MG63 (cell line): ENCODE measurements at regions not wholly inside any gene's neighbourhood (a gene's known extent, or its start where the extent isn't known, plus 50 kb on each side); places are given as distances from the start of the nearest gene placed in this dataset.
"Not testable (repeated sequence)": the region's sequence is repeated elsewhere in the genome, so short reads cannot be mapped to it uniquely, and the experiment has no call there.

ENCODE experiments used
- DNase-seq: peaks from one replicate; pipeline ENCODE4 v3.0.0-alpha.2; 2020
- H3K27me3 ChIP-seq: fragments of 250-450 bp; sonication (Bioruptor Pico); 2 replicates; pipeline ENCODE4 v1.5.1; 2020; ENCODE audit warnings: mild to moderate bottlenecking, moderate library complexity
- H3K36me3 ChIP-seq: fragments of 250-450 bp; sonication (Bioruptor Pico); 2 replicates; pipeline ENCODE4 v1.5.1; 2020; ENCODE audit warnings: mild to moderate bottlenecking, moderate library complexity
- H3K4me3 ChIP-seq: fragments of 250-450 bp; sonication (Bioruptor Pico); 2 replicates; pipeline ENCODE4 v1.5.1; 2020; ENCODE audit warnings: mild to moderate bottlenecking, moderate library complexity
- H3K9me3 ChIP-seq: fragments of 250-450 bp; sonication (Bioruptor Pico); 2 replicates; pipeline ENCODE4 v1.5.1; 2020; ENCODE audit warnings: mild to moderate bottlenecking, moderate library complexity

DNA sequence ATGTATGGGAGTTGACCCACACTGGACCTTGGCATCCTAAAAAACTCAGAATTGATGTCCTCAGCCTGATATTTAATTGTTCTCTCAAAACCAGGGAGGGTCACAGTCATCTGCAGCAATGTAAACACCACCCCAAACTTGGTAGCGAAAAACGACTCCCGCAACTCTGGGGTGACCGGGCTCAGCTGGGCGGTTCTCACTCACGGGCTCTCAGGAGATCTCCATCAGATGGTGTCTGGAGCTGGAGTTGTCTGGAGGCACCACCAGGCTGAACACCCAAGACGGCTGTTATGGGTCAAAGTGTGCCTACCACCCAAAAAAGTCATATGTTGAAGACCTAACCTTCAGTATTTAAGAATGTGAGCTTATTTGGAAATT, 50.9 kb upstream of the NXT1 start:
- no peak overlapping the region for H3K4me3 ChIP-seq
- no peaks in the 10 kb centered on the region for H3K36me3 ChIP-seq
- H3K9me3 ChIP-seq = no peaks in the 10 kb centered on the region
- DNase-seq = no peak
- H3K27me3 ChIP-seq = no peaks in the 10 kb centered on the region

DNA sequence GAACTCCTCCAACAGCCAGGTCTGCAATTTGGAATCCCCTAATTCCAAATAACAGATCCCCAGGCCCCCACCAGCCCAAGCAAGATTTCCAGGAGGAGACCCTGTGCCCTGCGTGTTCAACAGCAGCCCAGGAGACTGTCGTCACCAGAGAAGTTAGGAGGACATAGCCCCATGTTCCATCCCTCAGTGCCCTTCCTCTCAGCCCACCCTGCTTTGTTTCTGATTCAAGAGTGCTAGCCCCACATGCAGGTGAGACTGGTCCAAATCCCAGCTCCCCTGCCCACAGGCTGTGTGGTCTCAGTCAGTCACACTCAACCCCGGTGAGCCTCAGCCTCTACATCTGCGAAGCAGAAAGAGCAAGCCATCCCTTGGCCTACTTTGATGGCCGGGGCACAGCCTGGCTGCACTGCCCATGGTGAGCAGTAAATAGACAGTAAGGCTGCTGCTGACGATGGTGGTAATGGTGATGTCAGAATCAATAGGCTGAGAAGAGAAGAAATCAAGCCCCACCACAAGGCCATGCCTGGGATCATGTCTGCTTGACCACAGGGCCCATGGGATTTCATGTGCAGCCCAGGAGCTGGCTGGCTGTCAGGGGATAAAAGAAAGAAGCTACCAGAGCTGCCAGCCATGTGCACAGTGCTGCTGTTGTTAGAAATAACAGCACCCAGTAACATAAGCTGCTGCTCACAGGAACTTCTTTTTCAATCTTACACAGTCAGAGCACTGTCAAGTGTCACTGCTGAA, 51.5 kb upstream of the NXT1 start:
- Histone ChIP-seq H3K9me3 (no peaks in the 10 kb centered on the region), H3K27me3 (no peaks in the 10 kb centered on the region), H3K36me3 (no peaks in the 10 kb centered on the region), H3K4me3 (no peak overlapping the region)
- no peak for DNase-seq

DNA sequence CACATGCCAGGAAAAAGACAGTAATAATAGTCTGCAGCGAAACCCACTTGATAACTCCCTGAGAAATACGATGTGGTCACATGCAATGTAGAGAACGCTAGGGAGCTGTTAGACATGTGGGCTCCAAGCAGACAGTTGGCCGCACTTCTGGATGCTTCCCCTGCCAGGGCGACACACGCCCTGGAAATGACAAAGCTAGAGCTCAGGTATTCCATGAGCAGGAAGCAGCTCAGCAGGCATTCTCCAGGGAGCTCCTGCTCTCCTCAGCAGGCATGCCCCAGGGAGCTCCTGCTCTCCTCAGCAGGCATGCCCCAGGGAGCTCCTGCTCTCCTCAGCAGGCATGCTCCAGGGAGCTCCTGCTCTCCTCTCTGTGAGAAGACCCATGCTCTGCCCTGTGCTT, 52.4 kb upstream of the NXT1 start:
- DNase-seq = no peak
- Histone ChIP-seq H3K27me3 (no peaks in the 10 kb centered on the region), H3K9me3 (no peaks in the 10 kb centered on the region), H3K36me3 (no peaks in the 10 kb centered on the region), H3K4me3 (no peak overlapping the region)

GRCh38 chr20:23296841-23297701, 53.5 kb upstream of the NXT1 start:
- DNase-seq = no peak
- Histone ChIP-seq H3K9me3 (no peaks in the 10 kb centered on the region), H3K4me3 (no peak overlapping the region), H3K36me3 (no peaks in the 10 kb centered on the region), H3K27me3 (no peaks in the 10 kb centered on the region)

DNA sequence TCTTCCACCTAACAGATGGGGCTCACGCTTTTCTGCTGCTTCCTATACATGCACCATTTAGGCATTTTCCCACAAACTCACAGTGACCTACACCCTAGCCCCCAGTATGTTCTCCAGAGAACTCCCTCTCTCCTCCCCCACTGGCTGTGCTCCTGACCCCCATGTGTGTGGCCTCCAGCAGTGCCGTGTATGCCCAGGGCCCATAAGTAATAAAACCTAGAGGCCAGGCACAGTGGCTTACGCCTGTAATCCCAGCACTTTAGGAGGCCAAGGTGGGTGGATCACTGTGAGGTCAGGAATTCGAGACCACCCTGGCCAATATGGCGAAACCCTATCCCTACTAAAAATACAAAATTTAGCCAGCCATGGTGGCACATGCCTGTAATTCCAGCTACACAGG, 54.7 kb upstream of the NXT1 start:
- no peak overlapping the region for H3K4me3 ChIP-seq
- no peak for DNase-seq
- no peaks in the 10 kb centered on the region for H3K36me3 ChIP-seq
- H3K27me3 ChIP-seq = no peaks in the 10 kb centered on the region
- H3K9me3 ChIP-seq = no peaks in the 10 kb centered on the region

GRCh38 chr20:23294671-23295070, 55.9 kb upstream of the NXT1 start:
- no peaks in the 10 kb centered on the region for H3K9me3 ChIP-seq
- H3K36me3 ChIP-seq = no peaks in the 10 kb centered on the region
- DNase-seq = no peak
- no peaks in the 10 kb centered on the region for H3K27me3 ChIP-seq
- no peak overlapping the region for H3K4me3 ChIP-seq

GRCh38 chr20:23294166-23294565, 56.4 kb upstream of the NXT1 start:
- Histone ChIP-seq H3K27me3 (no peaks in the 10 kb centered on the region), H3K4me3 (no peak overlapping the region), H3K36me3 (no peaks in the 10 kb centered on the region), H3K9me3 (no peaks in the 10 kb centered on the region)
- DNase-seq = no peak

- Histone ChIP-seq H3K4me3 (no peak overlapping the region), H3K36me3 (no peaks in the 10 kb centered on the region), H3K9me3 (no peaks in the 10 kb centered on the region), H3K27me3 (no peaks in the 10 kb centered on the region)
- DNase-seq = no peak
Observed at GRCh38 chr20:23293689-23294088, 56.9 kb upstream of the NXT1 start.

DNA sequence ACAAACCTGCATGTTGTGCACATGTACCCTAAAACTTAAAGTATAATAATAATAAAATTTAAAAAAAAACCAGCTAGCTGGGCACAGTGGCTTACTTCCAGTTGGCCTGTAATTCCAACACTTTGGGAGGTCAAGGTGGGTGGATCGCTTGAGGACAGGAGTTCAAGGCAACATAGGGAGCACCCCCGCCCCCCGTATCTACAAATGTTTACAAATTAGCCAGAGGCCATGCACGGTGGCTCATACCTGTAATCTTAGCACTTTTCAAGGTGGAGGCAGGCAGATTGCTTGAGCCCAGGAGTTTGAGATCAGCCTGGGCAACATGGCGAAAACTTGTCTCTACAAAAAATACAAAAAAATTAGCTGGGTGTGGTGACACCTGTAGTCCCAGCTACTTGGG, 58.3 kb upstream of the NXT1 start:
- not testable (repeated sequence) for DNase-seq, H3K9me3 ChIP-seq, H3K36me3 ChIP-seq

DNA sequence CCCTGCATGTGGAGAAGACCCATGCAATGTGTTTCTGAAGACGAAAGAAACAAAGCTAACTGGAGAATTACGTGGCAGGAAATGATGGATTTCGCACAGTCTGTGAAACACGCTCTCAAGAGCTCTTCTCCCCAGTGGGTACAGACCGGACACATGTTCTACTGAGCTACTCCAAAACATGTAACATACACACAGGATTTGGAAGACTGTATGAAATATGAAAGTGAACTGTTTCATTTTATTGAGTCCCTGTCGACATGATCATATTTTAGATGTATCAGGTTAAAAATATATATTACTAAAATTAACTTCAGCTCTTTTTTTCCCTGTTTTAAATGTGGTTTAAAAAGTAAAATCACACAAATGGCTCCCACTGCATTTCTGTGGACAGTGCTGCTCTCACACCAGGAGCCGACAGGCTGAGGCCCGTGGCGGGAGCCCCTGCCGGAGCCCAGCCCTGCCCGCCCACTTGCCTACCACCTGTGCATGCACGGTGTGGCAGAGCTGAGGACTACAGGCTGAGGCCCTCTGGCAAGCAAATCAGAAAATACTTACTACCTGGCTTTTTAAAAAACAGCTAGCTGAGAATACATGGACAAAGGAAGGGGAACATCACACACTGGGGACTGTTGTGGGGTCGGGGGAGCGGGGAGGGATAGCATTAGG, 58.9 kb upstream of the NXT1 start:
- no peaks in the 10 kb centered on the region for H3K36me3 ChIP-seq
- DNase-seq = no peak
- H3K4me3 ChIP-seq = no peak overlapping the region
- H3K27me3 ChIP-seq = no peaks in the 10 kb centered on the region
- no peaks in the 10 kb centered on the region for H3K9me3 ChIP-seq

More for the DNA sequence above, 58.3 kb upstream of the NXT1 start:
- H3K4me3 ChIP-seq, H3K27me3 ChIP-seq: not testable (repeated sequence)

- DNase-seq = no peak
- H3K9me3 ChIP-seq = no peaks in the 10 kb centered on the region
- no peaks in the 10 kb centered on the region for H3K27me3 ChIP-seq
- H3K36me3 ChIP-seq = no peaks in the 10 kb centered on the region
- H3K4me3 ChIP-seq = no peak overlapping the region
Observed at GRCh38 chr20:23290761-23291574, 59.6 kb upstream of the NXT1 start.

GRCh38 chr20:23289724-23290395, 60.7 kb upstream of the NXT1 start:
- H3K36me3 ChIP-seq = no peaks in the 10 kb centered on the region
- H3K9me3 ChIP-seq = no peaks in the 10 kb centered on the region
- H3K27me3 ChIP-seq = no peaks in the 10 kb centered on the region
- no peak for DNase-seq
- H3K4me3 ChIP-seq = no peak overlapping the region

DNA sequence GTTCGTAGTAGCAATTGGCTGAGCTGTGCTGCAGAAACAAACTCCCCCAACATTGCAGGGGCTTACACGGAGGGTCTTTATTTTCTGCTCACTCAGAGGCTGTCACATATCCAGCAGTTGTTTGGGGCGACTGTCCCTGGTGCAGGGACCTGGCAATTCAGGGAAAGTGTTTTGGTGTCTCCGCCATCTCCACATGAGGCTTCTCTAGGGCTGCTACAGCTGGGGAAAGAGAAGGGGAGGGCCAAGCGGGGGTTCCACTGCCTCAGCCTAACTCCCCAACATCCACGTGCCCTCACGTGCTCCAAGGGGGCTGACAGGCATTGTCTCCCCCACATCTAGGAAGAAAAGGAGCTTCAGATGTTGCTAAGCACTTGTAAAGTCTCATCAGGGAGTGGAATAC, 61.3 kb upstream of the NXT1 start:
- H3K9me3 ChIP-seq = no peaks in the 10 kb centered on the region
- DNase-seq = no peak
- H3K4me3 ChIP-seq = no peak overlapping the region
- H3K27me3 ChIP-seq = no peaks in the 10 kb centered on the region
- H3K36me3 ChIP-seq = no peaks in the 10 kb centered on the region

GRCh38 chr20:23287354-23288190, 63.0 kb upstream of the NXT1 start:
- H3K9me3 ChIP-seq = no peaks in the 10 kb centered on the region
- no peak overlapping the region for H3K4me3 ChIP-seq
- H3K27me3 ChIP-seq = no peaks in the 10 kb centered on the region
- no peaks in the 10 kb centered on the region for H3K36me3 ChIP-seq
- no peak for DNase-seq

GRCh38 chr20:23286346-23286745, 64.2 kb upstream of the NXT1 start:
- Histone ChIP-seq H3K4me3 (no peak overlapping the region), H3K9me3 (no peaks in the 10 kb centered on the region), H3K27me3 (no peaks in the 10 kb centered on the region), H3K36me3 (no peaks in the 10 kb centered on the region)
- no peak for DNase-seq

DNA sequence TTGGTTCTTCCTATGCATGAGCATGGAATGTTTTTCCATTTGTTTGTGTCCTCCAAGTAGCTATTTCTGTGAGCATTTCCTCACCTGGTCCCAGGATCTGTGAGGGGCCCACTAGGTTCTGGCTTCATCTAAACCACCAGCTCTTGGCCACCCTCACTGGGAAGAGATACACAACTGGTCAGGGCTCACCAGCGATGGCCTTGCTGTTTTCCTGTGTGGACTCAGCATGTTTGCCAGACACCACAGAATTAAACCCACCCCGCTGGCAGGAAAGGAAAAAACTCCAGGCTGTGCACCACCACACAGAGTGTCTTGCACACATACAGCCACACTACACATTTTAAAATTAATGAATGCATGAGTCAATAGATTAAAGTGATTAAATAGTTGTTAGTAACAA, 65.1 kb upstream of the NXT1 start:
- Histone ChIP-seq H3K27me3 (no peaks in the 10 kb centered on the region), H3K4me3 (no peak overlapping the region), H3K36me3 (no peaks in the 10 kb centered on the region), H3K9me3 (no peaks in the 10 kb centered on the region)
- no peak for DNase-seq
